IMR-90 (cell line): ENCODE measurements at regions not wholly inside any gene's neighbourhood (a gene's known extent, or its start where the extent isn't known, plus 50 kb on each side); places are given as distances from the start of the nearest gene placed in this dataset.

Experiments used
- ATAC-seq: fragments of 200-7000 bp; cut with Tn5 transposase; 2 replicates; pipeline ENCODE4 v1.9.1; 2020; ENCODE audit warnings: low read depth, mild to moderate bottlenecking, moderate library complexity
- BruUV-seq: library from RNA; stranded (reverse); fragments of 400-500 nt; replicated peaks from 2 replicates; lab custom pipeline; 2021; lab: Mats Ljungman, UMichigan
- CTCF ChIA-PET: fragments of 300-600 bp; formaldehyde crosslinking; extraction: SDS; loops from one replicate; lab custom pipeline; 2021; ENCODE audit warnings: antibody characterized with exemption; lab: Yijun Ruan, JAX
- POLR2A ChIA-PET: fragments of 300-600 bp; sonication (Branson Sonifier 250); formaldehyde crosslinking; loops from one replicate; lab custom pipeline; 2022; ENCODE audit warnings: antibody characterized with exemption; ENCODE audit not compliant: unreplicated experiment; lab: Charles Lee
- DNase-seq: peaks from one replicate; pipeline ENCODE4 v3.0.0; 2013
- H2AFZ ChIP-seq: replicated peaks from 2 replicates; pipeline ENCODE3; 2013; ENCODE audit warnings: low read length, mild to moderate bottlenecking; ENCODE audit not compliant: poor library complexity
- H2AK5ac ChIP-seq: 2 replicates; pipeline ENCODE4 v1.6.1; 2013; ENCODE audit warnings: low read depth, low read length, inconsistent platforms
- H2AK9ac ChIP-seq: replicated peaks from 2 replicates; pipeline ENCODE3; 2013; ENCODE audit warnings: mild to moderate bottlenecking, low read depth, low read length, moderate library complexity; ENCODE audit not compliant: poor library complexity
- H2BK120ac ChIP-seq: 2 replicates; pipeline ENCODE4 v1.6.1; 2013; ENCODE audit warnings: low read depth, low read length, inconsistent platforms
- H2BK15ac ChIP-seq: 3 replicates; pipeline ENCODE4 v1.6.1; 2013; ENCODE audit warnings: low read depth, low read length, inconsistent platforms
- H2BK20ac ChIP-seq: 2 replicates; pipeline ENCODE4 v1.6.1; 2013; ENCODE audit warnings: low read depth, mild to moderate bottlenecking, inconsistent platforms, low read length, moderate library complexity
- H2BK5ac ChIP-seq: 2 replicates; pipeline ENCODE4 v1.6.1; 2013; ENCODE audit warnings: mild to moderate bottlenecking, low read depth, low read length, inconsistent platforms; ENCODE audit not compliant: poor library complexity, severe bottlenecking
- H3K14ac ChIP-seq: replicated peaks from 2 replicates; pipeline ENCODE4 v1.6.1; 2013; ENCODE audit warnings: low read depth, low read length, inconsistent platforms
- H3K18ac ChIP-seq: 2 replicates; pipeline ENCODE4 v1.6.1; 2013; ENCODE audit warnings: low read depth, low read length, control low read depth
- H3K23ac ChIP-seq: 2 replicates; pipeline ENCODE4 v1.6.1; 2013; ENCODE audit warnings: low read depth, low read length, inconsistent platforms
- H3K27ac ChIP-seq: 2 replicates; pipeline ENCODE4 v1.5.1; 2013; ENCODE audit warnings: mild to moderate bottlenecking, control low read depth, low read length; ENCODE audit not compliant: insufficient read depth
- H3K27me3 ChIP-seq: 2 replicates; pipeline ENCODE4 v1.6.1; 2013; ENCODE audit warnings: low read length; ENCODE audit not compliant: control insufficient read depth, insufficient read depth
- H3K36me3 ChIP-seq: 2 replicates; pipeline ENCODE4 v1.6.1; 2013; ENCODE audit warnings: low read length, mixed read lengths; ENCODE audit not compliant: control insufficient read depth, insufficient read depth
- H3K4ac ChIP-seq: 2 replicates; pipeline ENCODE4 v1.6.1; 2013; ENCODE audit warnings: low read depth, low read length, inconsistent platforms
- H3K4me1 ChIP-seq: 2 replicates; pipeline ENCODE4 v1.6.1; 2013; ENCODE audit warnings: low read length, mixed read lengths; ENCODE audit not compliant: control insufficient read depth, insufficient read depth
- H3K4me2 ChIP-seq: 2 replicates; pipeline ENCODE4 v1.6.1; 2013; ENCODE audit warnings: low read depth, mild to moderate bottlenecking, control low read depth, low read length, moderate library complexity
- H3K4me3 ChIP-seq: 2 replicates; pipeline ENCODE4 v1.5.1; 2013; ENCODE audit warnings: low read depth, mild to moderate bottlenecking, control low read depth, low read length, moderate library complexity; ENCODE audit not compliant: insufficient read depth
- H3K56ac ChIP-seq: 2 replicates; pipeline ENCODE4 v1.6.1; 2013; ENCODE audit warnings: low read length, inconsistent platforms; ENCODE audit not compliant: insufficient read depth; ENCODE audit errors: extremely low read depth
- H3K79me1 ChIP-seq, 2 experiments: 2 replicates each; pipeline ENCODE4 v1.6.1; 2013; ENCODE audit warnings: low read length in 2 of 2, inconsistent platforms in 1 of 2, low read depth in 1 of 2
- H3K9ac ChIP-seq: 2 replicates; pipeline ENCODE4 v1.6.1; 2013; ENCODE audit warnings: low read depth, low read length, control low read depth
- H3K9me1 ChIP-seq: 2 replicates; pipeline ENCODE4 v1.6.1; 2013; ENCODE audit warnings: low read length, inconsistent platforms; ENCODE audit not compliant: insufficient read depth
- H3K9me3 ChIP-seq: 2 replicates; pipeline ENCODE4 v1.6.1; 2013; ENCODE audit warnings: low read length; ENCODE audit not compliant: control insufficient read depth, insufficient read depth
- H4K20me1 ChIP-seq: 2 replicates; pipeline ENCODE4 v1.6.1; 2013; ENCODE audit warnings: low read length, inconsistent platforms; ENCODE audit not compliant: insufficient read depth
- H4K5ac ChIP-seq: 2 replicates; pipeline ENCODE4 v1.6.1; 2013; ENCODE audit warnings: mild to moderate bottlenecking, low read depth, low read length, control low read depth
- H4K8ac ChIP-seq, 2 experiments: 2 replicates each; pipeline ENCODE4 v1.6.1; 2013; ENCODE audit warnings: low read depth in 2 of 2, low read length in 2 of 2, control low read depth in 1 of 2, inconsistent platforms in 1 of 2
- H4K91ac ChIP-seq: 2 replicates; pipeline ENCODE4 v1.6.1; 2013; ENCODE audit warnings: low read depth, low read length, inconsistent platforms; ENCODE audit not compliant: insufficient read depth
- CEBPB ChIP-seq: IDR thresholded peaks from 2 replicates; pipeline ENCODE4 v1.6.1; 2012; ENCODE audit warnings: low read depth, low read length, improper control_type of control experiment
- CTCF ChIP-seq: conservative IDR thresholded peaks from 2 replicates; pipeline ENCODE4 v1.5.1; 2012; ENCODE audit warnings: mild to moderate bottlenecking, low read depth, low read length, improper control_type of control experiment
- ELK1 ChIP-seq: fragments of 150-350 bp; IDR thresholded peaks from 2 replicates; pipeline ENCODE4 v1.6.1; 2016; ENCODE audit warnings: low read depth, mild to moderate bottlenecking, low read length, moderate library complexity, borderline replicate concordance
- FOS ChIP-seq: fragments of 150-350 bp; IDR thresholded peaks from 2 replicates; pipeline ENCODE4 v1.6.1; 2016; ENCODE audit warnings: low read depth, low read length
- MAFK ChIP-seq: IDR thresholded peaks from 2 replicates; pipeline ENCODE4 v1.6.1; 2012; ENCODE audit warnings: low read depth, low read length, improper control_type of control experiment
- MAZ ChIP-seq: IDR thresholded peaks from 2 replicates; pipeline ENCODE4 v1.6.1; 2012; ENCODE audit warnings: low read depth, mild to moderate bottlenecking, low read length, improper control_type of control experiment, moderate library complexity, borderline replicate concordance
- MXI1 ChIP-seq: IDR thresholded peaks from 2 replicates; pipeline ENCODE4 v1.6.1; 2012; ENCODE audit warnings: low read depth, mild to moderate bottlenecking, low read length, moderate library complexity, borderline replicate concordance
- NFE2L2 ChIP-seq: fragments of 150-350 bp; IDR thresholded peaks from 2 replicates; pipeline ENCODE4 v1.6.1; 2016; ENCODE audit warnings: low read depth, mild to moderate bottlenecking, low read length
- POLR2A ChIP-seq: IDR thresholded peaks from 2 replicates; pipeline ENCODE4 v1.6.1; 2012; ENCODE audit warnings: mild to moderate bottlenecking, low read depth, low read length
- RAD21 ChIP-seq: IDR thresholded peaks from 2 replicates; pipeline ENCODE4 v1.6.1; 2012; ENCODE audit warnings: low read length, improper control_type of control experiment
- RCOR1 ChIP-seq: IDR thresholded peaks from 2 replicates; pipeline ENCODE4 v1.6.1; 2012; ENCODE audit warnings: mild to moderate bottlenecking, low read length, improper control_type of control experiment; ENCODE audit not compliant: insufficient replicate concordance
- RFX5 ChIP-seq: IDR thresholded peaks from 2 replicates; pipeline ENCODE4 v1.8.0; 2012; ENCODE audit warnings: low read depth, mild to moderate bottlenecking, low read length, moderate library complexity
- SMC3 ChIP-seq: fragments of 150-350 bp; IDR thresholded peaks from 2 replicates; pipeline ENCODE4 v1.6.1; 2016; ENCODE audit warnings: low read depth, mild to moderate bottlenecking, antibody characterized with exemption, low read length, moderate library complexity
- USF2 ChIP-seq: fragments of 150-350 bp; IDR thresholded peaks from 2 replicates; pipeline ENCODE4 v1.6.1; 2017; ENCODE audit warnings: mild to moderate bottlenecking, antibody characterized with exemption, low read length, low read depth
- WGBS, 2 experiments: methylation state at CpG; one replicate each; pipeline versions ENCODE4 v1.1.5 to v1.1.7; 2013; ENCODE audit warnings: missing lambda C conversion rate in 2 of 2; ENCODE audit not compliant: insufficient read length in 1 of 2; ENCODE audit errors: extremely low coverage in 2 of 2; 5-methylcytosine and 5-hydroxymethylcytosine counted together
- dilution Hi-C: fragments of 300-500 bp; cut with HindIII; formaldehyde crosslinking; loops from one replicate; pipeline ENCODE4 v1.14.3; 2018; ENCODE audit warnings: low sequenced_read_pairs; ENCODE audit not compliant: unreplicated experiment
- in situ Hi-C: fragments of 300-500 bp; cut with MboI; formaldehyde crosslinking; loops from 3 replicates; pipeline ENCODE4 v1.14.3; 2019; ENCODE audit warnings: low sequenced_read_pairs, inconsistent platforms, mixed read lengths
- intact Hi-C: fragments of 100-400 bp; cut with micrococcal nuclease; formaldehyde crosslinking; loops from 2 replicates; pipeline ENCODE4 v1.10.0; 2022

- Histone ChIP-seq H3K36me3 (no peaks in the 10 kb centered on the region), H3K9me3 (no peaks in the 10 kb centered on the region), H3K9ac (no peak overlapping the region), H3K23ac (no peak overlapping the region), H3K4me3 (no peak overlapping the region), H2AFZ (no peak overlapping the region), H3K4me1 (no peaks in the 10 kb centered on the region), H3K4ac (no peak overlapping the region), H2BK20ac (no peak overlapping the region), H3K79me1 (no peaks in the 10 kb centered on the region), H2AK9ac (no peak overlapping the region), H3K4me2 (no peak overlapping the region), H3K56ac (no peak overlapping the region), H3K18ac (no peak overlapping the region), H2AK5ac (no peak overlapping the region), H2BK15ac (no peak overlapping the region), H2BK5ac (no peak overlapping the region), H4K91ac (no peak overlapping the region), H3K27ac (no peak overlapping the region), H2BK120ac (no peak overlapping the region), H3K9me1 (no peaks in the 10 kb centered on the region), H3K14ac (no peak overlapping the region), H3K27me3 (no peaks in the 10 kb centered on the region), H4K8ac (no peak overlapping the region), H4K20me1 (no peaks in the 10 kb centered on the region), H4K5ac (no peak overlapping the region)
- intact Hi-C loops: no loop called here
- ChIA-PET CTCF (no interaction called here), POLR2A (no interaction called here)
- no peak for ATAC-seq
- BruUV-seq: no TSS peak
- no CpG with 5 or more reads among the region's 1 CpG for WGBS, 2 experiments
- TF ChIP-seq MXI1 (no peak), POLR2A (no peak), MAFK (no peak), FOS (no peak), CTCF (no peak), RAD21 (no peak), ELK1 (no peak), RCOR1 (no peak), RFX5 (no peak), SMC3 (no peak), USF2 (no peak), NFE2L2 (no peak), CEBPB (no peak), MAZ (no peak)
- DNase-seq: no peak
- dilution Hi-C loops: no loop called here
- in situ Hi-C loops: no loop called here
Measured at GRCh38 chr4:134601706-134602105, 400.1 kb upstream of the PABPC4L start.
